DMS153 (cell line): ENCODE measurements at regions not wholly inside any gene's neighbourhood (a gene's known extent, or its start where the extent isn't known, plus 50 kb on each side); places are given as distances from the start of the nearest gene placed in this dataset.
A peak's percentile ranks its signal among the peaks of the same experiment; 100 is the strongest.

Experiments
- DNase-seq: peaks from one replicate; lab custom pipeline; 2025; lab: John Stamatoyannopoulos, UW

- no peak for DNase-seq
These were observed 59.6 kb downstream of the OLIG3 start for GRCh38 chr6:137434640-137435039.

- no peak for DNase-seq
These were observed 62.1 kb downstream of the OLIG3 start for GRCh38 chr6:137432054-137432611.

GRCh38 chr6:137430954-137431353, 63.2 kb downstream of the OLIG3 start:
- no peak for DNase-seq

- DNase-seq: no peak
These were observed 66.4 kb downstream of the OLIG3 start for GRCh38 chr6:137427656-137428290.

- no peak for DNase-seq
These were observed 68.0 kb downstream of the OLIG3 start for GRCh38 chr6:137426007-137426689.

GRCh38 chr6:137424251-137424650, 69.9 kb downstream of the OLIG3 start:
- no peak for DNase-seq

- no peak for DNase-seq
These were observed 70.6 kb downstream of the OLIG3 start for GRCh38 chr6:137423451-137424168.

GRCh38 chr6:137417396-137417795, 76.8 kb downstream of the OLIG3 start:
- DNase-seq: no peak

GRCh38 chr6:137416376-137417109, 77.7 kb downstream of the OLIG3 start:
- no peak for DNase-seq

GRCh38 chr6:137415834-137416190, 78.4 kb downstream of the OLIG3 start:
- no peak for DNase-seq

GRCh38 chr6:137415127-137415833, 78.9 kb downstream of the OLIG3 start:
- peak; percentile 49 for DNase-seq

GRCh38 chr6:137414599-137414998, 79.6 kb downstream of the OLIG3 start:
- no peak for DNase-seq

- DNase-seq: no peak
These were observed 80.7 kb downstream of the OLIG3 start for GRCh38 chr6:137413482-137413881.

GRCh38 chr6:137412562-137412961, 81.6 kb downstream of the OLIG3 start:
- DNase-seq: no peak

- no peak for DNase-seq
These were observed 84.9 kb downstream of the OLIG3 start for GRCh38 chr6:137409266-137409777.

GRCh38 chr6:137407816-137408215, 86.4 kb downstream of the OLIG3 start:
- DNase-seq: no peak

GRCh38 chr6:137405806-137406205, 88.4 kb downstream of the OLIG3 start:
- DNase-seq: no peak

GRCh38 chr6:137403855-137404254, 90.3 kb downstream of the OLIG3 start:
- DNase-seq: peak; percentile 65

- DNase-seq: no peak
These were observed 90.8 kb downstream of the OLIG3 start for GRCh38 chr6:137403443-137403842.

GRCh38 chr6:137402143-137402680, 92.0 kb downstream of the OLIG3 start:
- peak; percentile 83 for DNase-seq

GRCh38 chr6:137401088-137401487, 93.1 kb downstream of the OLIG3 start:
- DNase-seq: no peak
